ENCODE measurements at regions not wholly inside any gene's neighbourhood (a gene's known extent, or its start where the extent isn't known, plus 50 kb on each side); places are given as distances from the start of the nearest gene placed in this dataset.

DNA sequence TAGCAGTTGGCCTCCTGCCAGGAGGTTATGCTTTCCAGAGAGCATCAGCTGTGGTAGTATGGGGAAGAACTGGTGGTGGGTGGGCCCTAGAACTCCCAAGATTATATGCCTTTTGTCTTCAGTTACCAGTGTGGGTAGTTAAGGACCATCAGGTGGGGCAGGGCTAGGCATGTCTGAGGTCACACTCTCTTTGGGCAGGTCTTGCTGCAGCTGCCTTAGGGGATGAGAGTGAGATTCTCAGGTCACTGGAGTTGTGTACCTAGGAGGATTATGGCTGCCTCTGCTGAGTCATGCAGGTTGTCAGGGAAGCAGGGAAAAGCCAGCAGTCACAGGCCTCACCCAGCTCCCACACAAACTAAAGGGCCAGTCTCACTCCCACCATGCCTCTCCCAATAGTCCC lies 172.9 kb upstream of the GYPA start:
- Histone ChIP-seq H3K27ac (no peak overlapping the region), H3K4me3 (no peak overlapping the region), H3K9me3 (ENCODE audit: low read depth, low read length) (no peaks in the 10 kb centered on the region), H3K36me3 (ENCODE audit: insufficient read depth, low read length) (no peaks in the 10 kb centered on the region), H3K9ac (ENCODE audit: insufficient read length) (no peak overlapping the region)
- DNase-seq (ENCODE audit: low read depth, low spot score): no peak
- no peak for TF ChIP-seq EZH2 (IDR thresholded peaks at IDR 0.05)

- no peak overlapping the region for H3K9ac ChIP-seq (ENCODE audit: insufficient read length)
- TF ChIP-seq EZH2 (IDR thresholded peaks at IDR 0.05): no peak
- no peak for TF ChIP-seq FOXP2 (optimal IDR thresholded peaks at IDR 0.05; ENCODE audit: control extremely low read depth, extremely low read length, insufficient read depth)
- no peak for TF ChIP-seq POLR2AphosphoS5 (IDR thresholded peaks at IDR 0.05; ENCODE audit: borderline replicate concordance, low read depth, low read length)
- H3K4me3 ChIP-seq: no peak overlapping the region
- no peak overlapping the region for H3K27ac ChIP-seq
- no peaks in the 10 kb centered on the region for H3K9me3 ChIP-seq (ENCODE audit: low read depth, low read length)
- no peaks in the 10 kb centered on the region for H3K36me3 ChIP-seq (ENCODE audit: insufficient read depth, low read length)
- DNase-seq (ENCODE audit: low read depth, low spot score): no peak
Measured at GRCh38 chr4:144316869-144317268, 176.4 kb upstream of the GYPA start.

GRCh38 chr4:144318797-144319196 lies 178.3 kb upstream of the GYPA start:
- no peak for TF ChIP-seq POLR2AphosphoS5 (IDR thresholded peaks at IDR 0.05; ENCODE audit: borderline replicate concordance, low read depth, low read length)
- no peak for TF ChIP-seq EZH2 (IDR thresholded peaks at IDR 0.05)
- no peak for TF ChIP-seq FOXP2 (optimal IDR thresholded peaks at IDR 0.05; ENCODE audit: control extremely low read depth, extremely low read length, insufficient read depth)
- Histone ChIP-seq H3K9ac (ENCODE audit: insufficient read length) (no peak overlapping the region), H3K9me3 (ENCODE audit: low read depth, low read length) (no peaks in the 10 kb centered on the region), H3K36me3 (ENCODE audit: insufficient read depth, low read length) (no peaks in the 10 kb centered on the region), H3K27ac (no peak overlapping the region), H3K4me3 (no peak overlapping the region)
- no peak for DNase-seq (ENCODE audit: low read depth, low spot score)

- Histone ChIP-seq H3K36me3 (ENCODE audit: insufficient read depth, low read length) (no peaks in the 10 kb centered on the region), H3K9ac (ENCODE audit: insufficient read length) (no peak overlapping the region), H3K9me3 (ENCODE audit: low read depth, low read length) (no peaks in the 10 kb centered on the region), H3K27ac (no peak overlapping the region), H3K4me3 (no peak overlapping the region)
- no peak for TF ChIP-seq FOXP2 (optimal IDR thresholded peaks at IDR 0.05; ENCODE audit: control extremely low read depth, extremely low read length, insufficient read depth)
- no peak for TF ChIP-seq POLR2AphosphoS5 (IDR thresholded peaks at IDR 0.05; ENCODE audit: borderline replicate concordance, low read depth, low read length)
- no peak for TF ChIP-seq EZH2 (IDR thresholded peaks at IDR 0.05)
- no peak for DNase-seq (ENCODE audit: low read depth, low spot score)
Measured at GRCh38 chr4:144336633-144337032, 196.1 kb upstream of the GYPA start.

DNA sequence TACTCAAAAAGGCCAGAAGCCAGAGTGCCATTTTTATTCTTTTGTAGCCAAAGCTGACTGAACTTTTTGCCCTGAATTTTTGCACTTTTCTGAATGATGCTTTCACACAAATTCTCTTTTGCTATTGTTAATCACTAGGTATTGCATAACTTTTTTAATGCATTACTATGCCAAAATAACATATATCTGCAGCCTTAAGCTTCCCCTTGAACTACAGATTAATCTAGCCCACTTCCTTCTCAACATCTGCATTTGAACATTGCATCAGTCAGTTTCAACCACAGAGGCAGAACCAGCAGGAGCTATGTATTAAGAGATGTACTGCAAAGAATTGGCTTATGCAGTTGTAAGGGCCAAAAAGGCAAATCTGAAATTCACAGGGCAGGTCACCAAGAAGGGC lies 197.6 kb upstream of the GYPA start:
- H3K9me3 ChIP-seq (ENCODE audit: low read depth, low read length): no peaks in the 10 kb centered on the region
- H3K27ac ChIP-seq: peak overlapping the region; percentile 58; the same call in 1 of the 2 replicates
- no peak for TF ChIP-seq EZH2 (IDR thresholded peaks at IDR 0.05)
- no peak for TF ChIP-seq FOXP2 (optimal IDR thresholded peaks at IDR 0.05; ENCODE audit: control extremely low read depth, extremely low read length, insufficient read depth)
- no peak for TF ChIP-seq POLR2AphosphoS5 (IDR thresholded peaks at IDR 0.05; ENCODE audit: borderline replicate concordance, low read depth, low read length)
- peak; percentile 79 for DNase-seq (ENCODE audit: low read depth, low spot score)
- H3K4me3 ChIP-seq: peak overlapping the region; percentile 9; the same call in 1 of the 2 replicates
- no peaks in the 10 kb centered on the region for H3K36me3 ChIP-seq (ENCODE audit: insufficient read depth, low read length)
- H3K9ac ChIP-seq (ENCODE audit: insufficient read length): no peak overlapping the region

DNA sequence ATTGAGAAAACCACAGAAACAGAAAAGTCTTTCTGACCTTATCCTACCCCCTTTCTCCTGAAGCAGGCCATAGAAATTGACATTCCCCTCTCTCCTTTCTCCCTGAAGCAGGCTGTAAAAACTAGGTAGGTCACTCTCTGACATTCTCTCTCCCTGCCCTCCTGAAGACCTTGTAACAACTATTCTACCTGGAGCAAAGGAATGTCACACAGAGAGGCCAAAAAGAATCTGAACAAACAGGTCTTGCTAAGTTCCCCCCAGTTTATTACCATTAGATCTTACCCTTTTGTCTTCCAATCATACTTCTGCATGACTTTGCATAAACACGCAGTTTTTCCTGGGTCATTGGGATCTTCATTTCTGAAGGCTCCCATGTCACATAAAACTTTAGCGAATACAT lies 198.3 kb upstream of the GYPA start:
- Histone ChIP-seq H3K36me3 (ENCODE audit: insufficient read depth, low read length) (no peaks in the 10 kb centered on the region), H3K27ac (peak overlapping the region; percentile 58; the same call in 1 of the 2 replicates), H3K4me3 (no peak overlapping the region), H3K9ac (ENCODE audit: insufficient read length) (no peak overlapping the region), H3K9me3 (ENCODE audit: low read depth, low read length) (no peaks in the 10 kb centered on the region)
- DNase-seq (ENCODE audit: low read depth, low spot score): no peak
- TF ChIP-seq POLR2AphosphoS5 (IDR thresholded peaks at IDR 0.05; ENCODE audit: borderline replicate concordance, low read depth, low read length): no peak
- no peak for TF ChIP-seq FOXP2 (optimal IDR thresholded peaks at IDR 0.05; ENCODE audit: control extremely low read depth, extremely low read length, insufficient read depth)
- no peak for TF ChIP-seq EZH2 (IDR thresholded peaks at IDR 0.05)

- Histone ChIP-seq H3K9me3 (ENCODE audit: low read depth, low read length) (no peaks in the 10 kb centered on the region), H3K4me3 (no peak overlapping the region), H3K9ac (ENCODE audit: insufficient read length) (no peak overlapping the region), H3K36me3 (ENCODE audit: insufficient read depth, low read length) (no peaks in the 10 kb centered on the region), H3K27ac (no peak overlapping the region)
- DNase-seq (ENCODE audit: low read depth, low spot score): no peak
- no peak for TF ChIP-seq POLR2AphosphoS5 (IDR thresholded peaks at IDR 0.05; ENCODE audit: borderline replicate concordance, low read depth, low read length)
- TF ChIP-seq EZH2 (IDR thresholded peaks at IDR 0.05): no peak
- no peak for TF ChIP-seq FOXP2 (optimal IDR thresholded peaks at IDR 0.05; ENCODE audit: control extremely low read depth, extremely low read length, insufficient read depth)
Measured at GRCh38 chr4:144340931-144341330, 200.4 kb upstream of the GYPA start.

DNA sequence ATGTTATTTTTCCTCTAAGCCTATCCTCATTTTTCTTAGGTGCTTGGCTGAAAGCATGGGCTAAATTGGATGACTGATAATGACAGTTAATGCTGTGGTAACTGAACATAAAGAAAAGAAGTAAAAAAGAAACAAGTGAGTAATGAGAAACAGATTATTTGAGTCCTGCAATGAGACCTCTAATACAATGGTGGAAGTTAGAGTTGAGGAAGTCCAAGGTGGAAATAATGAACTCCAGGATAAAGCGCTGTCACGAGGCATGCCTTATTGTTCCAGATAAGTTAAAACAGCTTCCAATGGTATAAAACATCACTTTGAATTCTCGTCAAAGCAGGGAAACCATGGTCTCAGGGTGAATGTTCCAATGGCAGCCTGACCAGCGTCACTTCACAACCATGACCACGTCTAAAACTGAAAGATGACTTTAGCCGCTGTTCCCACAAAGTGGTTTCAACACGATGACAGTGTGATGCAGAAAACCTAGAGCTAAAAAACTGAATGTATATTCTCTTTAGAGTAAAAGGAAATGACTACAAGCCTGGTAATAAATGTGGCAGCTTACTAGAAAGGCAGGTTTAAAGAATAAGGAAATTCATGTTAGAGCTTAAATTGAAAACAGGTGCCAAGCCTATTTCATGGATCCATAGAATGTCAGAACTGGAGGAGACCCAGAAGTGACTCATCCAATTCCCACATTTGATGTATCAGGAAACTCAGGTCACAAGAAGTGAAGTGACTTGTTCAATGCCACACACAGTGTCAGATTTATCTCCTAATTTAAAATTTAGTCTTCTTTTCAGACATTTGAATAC lies 202.6 kb upstream of the GYPA start:
- Histone ChIP-seq H3K9me3 (ENCODE audit: low read depth, low read length) (no peaks in the 10 kb centered on the region), H3K36me3 (ENCODE audit: insufficient read depth, low read length) (no peaks in the 10 kb centered on the region), H3K9ac (ENCODE audit: insufficient read length) (no peak overlapping the region), H3K27ac (0 out of 2 replicates have a peak overlapping the region, but pooled peaks have one; percentile 19), H3K4me3 (no peak overlapping the region)
- peak; percentile 61 for DNase-seq (ENCODE audit: low read depth, low spot score)
- TF ChIP-seq POLR2AphosphoS5 (IDR thresholded peaks at IDR 0.05; ENCODE audit: borderline replicate concordance, low read depth, low read length) (no peak), FOXP2 (optimal IDR thresholded peaks at IDR 0.05; ENCODE audit: control extremely low read depth, extremely low read length, insufficient read depth) (no peak), EZH2 (IDR thresholded peaks at IDR 0.05) (no peak)

DNA sequence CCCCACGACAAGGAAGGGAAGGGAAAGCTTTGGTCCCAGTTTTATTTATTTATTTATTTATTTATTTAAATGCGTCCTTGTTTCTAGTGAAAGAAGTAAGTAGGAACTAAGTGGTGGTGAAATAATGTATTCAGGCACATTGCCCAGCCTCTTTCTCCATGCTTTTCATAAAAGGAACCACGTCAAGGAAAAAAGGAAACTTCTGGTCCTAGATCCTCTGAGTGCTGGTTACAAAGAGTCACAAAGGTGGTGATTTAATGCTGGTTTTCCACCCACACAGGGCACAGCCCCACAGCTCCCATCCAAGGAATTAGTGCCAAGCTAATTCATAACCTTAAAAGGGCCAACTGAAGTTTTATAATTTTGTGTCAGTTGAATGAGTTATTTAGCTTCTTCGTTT lies 206.6 kb upstream of the GYPA start:
- Histone ChIP-seq H3K4me3 (no peak overlapping the region), H3K9ac (ENCODE audit: insufficient read length) (no peak overlapping the region), H3K36me3 (ENCODE audit: insufficient read depth, low read length) (no peaks in the 10 kb centered on the region), H3K27ac (no peak overlapping the region), H3K9me3 (ENCODE audit: low read depth, low read length) (no peaks in the 10 kb centered on the region)
- DNase-seq (ENCODE audit: low read depth, low spot score): no peak
- TF ChIP-seq FOXP2 (optimal IDR thresholded peaks at IDR 0.05; ENCODE audit: control extremely low read depth, extremely low read length, insufficient read depth): no peak
- no peak for TF ChIP-seq EZH2 (IDR thresholded peaks at IDR 0.05)
- no peak for TF ChIP-seq POLR2AphosphoS5 (IDR thresholded peaks at IDR 0.05; ENCODE audit: borderline replicate concordance, low read depth, low read length)
